GM12878 (cell line): ENCODE measurements at regions not wholly inside any gene's neighbourhood (a gene's known extent, or its start where the extent isn't known, plus 50 kb on each side); places are given as distances from the start of the nearest gene placed in this dataset.

Source experiments
- MXI1 ChIP-seq: fragments of 150-350 bp; IDR thresholded peaks from 2 replicates; pipeline ENCODE4 v1.6.1; 2011; ENCODE audit warnings: low read depth, mild to moderate bottlenecking, inconsistent platforms, low read length, improper control_type of control experiment
- NRF1 ChIP-seq: conservative IDR thresholded peaks from 2 replicates; pipeline ENCODE4 v1.6.1; 2011; ENCODE audit warnings: mild to moderate bottlenecking, low read depth, low read length, improper control_type of control experiment
- POLR2A ChIP-seq: IDR thresholded peaks from 2 replicates; pipeline ENCODE4 v1.6.1; 2011; ENCODE audit warnings: low read depth, mild to moderate bottlenecking, low read length
- PRDM15 ChIP-seq: fragments of 450-650 bp; formaldehyde crosslinking; IDR thresholded peaks from 2 replicates; pipeline ENCODE4 v1.4.0; 2020; ENCODE audit warnings: mild to moderate bottlenecking, moderate library complexity
- ZNF207 ChIP-seq: fragments of 450-650 bp; IDR thresholded peaks from 2 replicates; pipeline ENCODE4 v1.6.1; 2014; ENCODE audit warnings: antibody characterized with exemption, mild to moderate bottlenecking, borderline replicate concordance

GRCh38 chr3:117084277-117084676 is 374.7 kb downstream of the TUSC7 start:
- no peak for TF ChIP-seq ZNF207
- TF ChIP-seq PRDM15 (CRISPR knock-in tag): no peak
- no peak for TF ChIP-seq NRF1
- no peak for TF ChIP-seq MXI1
- TF ChIP-seq POLR2A: no peak
